Upper lobe of right lung (tissue), 1 donor: ENCODE measurements at regions not wholly inside any gene's neighbourhood (a gene's known extent, or its start where the extent isn't known, plus 50 kb on each side); places are given as distances from the start of the nearest gene placed in this dataset.

ENCODE experiments used
- ATAC-seq: fragments of 200-7000 bp; cut with Tn5 transposase; one replicate; pipeline ENCODE4 v1.9.1; 2020; ENCODE audit warnings: mild to moderate bottlenecking, moderate library complexity
- DNase-seq: peaks from one replicate; pipeline ENCODE4 v3.0.0-alpha.2; 2020
- H3K27ac ChIP-seq: fragments of 200-600 bp; one replicate; pipeline ENCODE4 v1.8.0; 2022
- H3K27me3 ChIP-seq: fragments of 200-600 bp; one replicate; pipeline ENCODE4 v1.8.0; 2022; ENCODE audit warnings: mild to moderate bottlenecking
- H3K36me3 ChIP-seq: fragments of 200-600 bp; one replicate; pipeline ENCODE4 v1.8.0; 2022
- H3K4me1 ChIP-seq: fragments of 200-600 bp; one replicate; pipeline ENCODE4 v1.8.0; 2022
- H3K4me3 ChIP-seq: fragments of 200-600 bp; one replicate; pipeline ENCODE4 v1.8.0; 2022; ENCODE audit warnings: mild to moderate bottlenecking
- H3K9me3 ChIP-seq: fragments of 200-600 bp; one replicate; pipeline ENCODE4 v1.8.0; 2022
- intact Hi-C: fragments of 100-400 bp; cut with DNase I; formaldehyde crosslinking; loops from one replicate; pipeline ENCODE4 v1.11.0; 2022
- TF ChIP-seq, protein P1 (sequence below): fragments of 200-600 bp; IDR thresholded peaks from one replicate; pipeline ENCODE4 v1.8.0; 2022; ENCODE audit warnings: antibody characterized with exemption
- donor health status: DM: no; HTN: yes; CAD: no; lungs with severe emphysema.

DNA sequence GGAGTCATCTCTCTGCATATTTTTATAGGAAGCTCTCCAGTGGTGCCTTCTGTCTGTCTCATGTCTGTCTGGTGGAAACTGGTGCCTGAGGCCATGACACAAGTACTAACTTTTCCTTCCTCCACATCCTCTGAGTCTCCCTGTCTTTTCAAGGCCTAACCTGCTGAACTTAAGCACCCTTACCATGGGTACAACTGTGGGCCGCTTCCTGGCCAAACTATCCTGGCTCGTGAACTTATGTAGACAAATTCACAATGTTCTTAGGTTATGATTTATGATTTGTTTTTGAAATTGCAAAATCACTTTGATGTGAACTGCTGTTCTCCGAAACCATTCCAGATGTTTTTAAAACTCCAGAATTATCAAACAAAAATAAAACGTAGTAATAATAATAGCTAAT, 804.5 kb upstream of the POU3F3 start:
- no peaks in the 10 kb centered on the region for H3K4me1 ChIP-seq
- H3K9me3 ChIP-seq = no peaks in the 10 kb centered on the region
- TF ChIP-seq, protein P1, sequence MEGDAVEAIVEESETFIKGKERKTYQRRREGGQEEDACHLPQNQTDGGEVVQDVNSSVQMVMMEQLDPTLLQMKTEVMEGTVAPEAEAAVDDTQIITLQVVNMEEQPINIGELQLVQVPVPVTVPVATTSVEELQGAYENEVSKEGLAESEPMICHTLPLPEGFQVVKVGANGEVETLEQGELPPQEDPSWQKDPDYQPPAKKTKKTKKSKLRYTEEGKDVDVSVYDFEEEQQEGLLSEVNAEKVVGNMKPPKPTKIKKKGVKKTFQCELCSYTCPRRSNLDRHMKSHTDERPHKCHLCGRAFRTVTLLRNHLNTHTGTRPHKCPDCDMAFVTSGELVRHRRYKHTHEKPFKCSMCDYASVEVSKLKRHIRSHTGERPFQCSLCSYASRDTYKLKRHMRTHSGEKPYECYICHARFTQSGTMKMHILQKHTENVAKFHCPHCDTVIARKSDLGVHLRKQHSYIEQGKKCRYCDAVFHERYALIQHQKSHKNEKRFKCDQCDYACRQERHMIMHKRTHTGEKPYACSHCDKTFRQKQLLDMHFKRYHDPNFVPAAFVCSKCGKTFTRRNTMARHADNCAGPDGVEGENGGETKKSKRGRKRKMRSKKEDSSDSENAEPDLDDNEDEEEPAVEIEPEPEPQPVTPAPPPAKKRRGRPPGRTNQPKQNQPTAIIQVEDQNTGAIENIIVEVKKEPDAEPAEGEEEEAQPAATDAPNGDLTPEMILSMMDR = no peak
- intact Hi-C loops = no loop called here
- H3K27ac ChIP-seq = no peak overlapping the region
- no peaks in the 10 kb centered on the region for H3K36me3 ChIP-seq
- ATAC-seq (no peak), DNase-seq (no peak)
- H3K27me3 ChIP-seq = no peaks in the 10 kb centered on the region
- H3K4me3 ChIP-seq = no peak overlapping the region

DNA sequence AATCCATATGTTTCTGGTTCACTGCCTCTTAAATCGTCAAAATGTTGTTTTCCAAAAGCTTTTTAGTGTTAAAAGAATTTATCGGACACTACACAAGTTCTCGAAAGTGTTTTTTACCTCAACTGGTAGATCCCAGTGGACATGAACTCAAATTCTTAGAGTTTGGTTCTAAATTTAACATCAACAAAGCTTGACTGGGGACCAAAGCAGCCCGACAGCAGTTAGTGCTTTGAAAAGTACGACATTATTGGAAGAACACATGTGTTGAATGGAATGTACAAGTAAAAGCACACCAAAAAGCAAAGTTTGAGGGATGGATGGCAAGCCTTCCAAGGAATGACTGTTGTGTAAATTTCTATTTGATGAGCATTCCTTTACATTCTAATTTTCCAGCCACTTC, 803.9 kb upstream of the POU3F3 start:
- Histone ChIP-seq H3K27me3 (no peaks in the 10 kb centered on the region), H3K4me1 (no peaks in the 10 kb centered on the region), H3K36me3 (no peaks in the 10 kb centered on the region), H3K4me3 (no peak overlapping the region), H3K27ac (no peak overlapping the region), H3K9me3 (no peaks in the 10 kb centered on the region)
- DNase-seq (no peak), ATAC-seq (no peak)
- intact Hi-C loops = no loop called here
- TF ChIP-seq, protein P1 = no peak

DNA sequence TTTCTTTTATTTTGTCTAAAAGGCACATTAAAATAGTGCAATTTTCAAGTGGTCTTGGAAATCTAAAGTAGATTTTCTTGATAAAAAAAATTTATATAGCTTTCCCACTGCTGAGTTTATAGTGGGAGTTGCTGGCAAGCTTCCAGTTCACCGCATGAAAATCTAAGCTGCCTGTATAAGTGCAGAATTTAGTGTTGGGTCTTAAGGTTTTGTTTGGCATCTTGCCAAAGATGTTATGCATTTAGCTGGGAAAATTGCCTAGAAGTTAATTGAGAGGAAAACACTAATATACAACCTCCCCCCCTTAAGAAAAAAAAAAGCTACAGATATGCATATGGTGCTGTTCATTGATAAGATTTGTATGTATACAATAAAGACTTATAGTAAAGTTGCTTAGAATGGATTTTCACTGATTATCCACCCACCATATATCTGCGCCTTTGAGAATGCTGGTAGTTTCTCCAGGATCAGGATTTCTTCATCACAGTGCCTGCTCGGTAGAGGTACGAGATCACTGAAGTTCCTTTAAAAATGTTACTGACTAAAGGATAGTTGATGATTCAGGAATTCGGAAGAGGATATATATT, 803.2 kb upstream of the POU3F3 start:
- Histone ChIP-seq H3K36me3 (no peaks in the 10 kb centered on the region), H3K9me3 (no peaks in the 10 kb centered on the region), H3K4me1 (no peaks in the 10 kb centered on the region), H3K4me3 (no peak overlapping the region), H3K27me3 (no peaks in the 10 kb centered on the region), H3K27ac (no peak overlapping the region)
- DNase-seq (no peak), ATAC-seq (no peak)
- intact Hi-C loops = no loop called here
- TF ChIP-seq, protein P1 = no peak

GRCh38 chr2:104051766-104052165, 802.1 kb upstream of the POU3F3 start:
- Histone ChIP-seq H3K36me3 (no peaks in the 10 kb centered on the region), H3K27me3 (no peaks in the 10 kb centered on the region), H3K4me1 (no peaks in the 10 kb centered on the region), H3K9me3 (no peaks in the 10 kb centered on the region), H3K4me3 (no peak overlapping the region), H3K27ac (no peak overlapping the region)
- no peak for ATAC-seq
- intact Hi-C loops = no loop called here
- DNase-seq = no peak
- TF ChIP-seq, protein P1 = no peak

DNA sequence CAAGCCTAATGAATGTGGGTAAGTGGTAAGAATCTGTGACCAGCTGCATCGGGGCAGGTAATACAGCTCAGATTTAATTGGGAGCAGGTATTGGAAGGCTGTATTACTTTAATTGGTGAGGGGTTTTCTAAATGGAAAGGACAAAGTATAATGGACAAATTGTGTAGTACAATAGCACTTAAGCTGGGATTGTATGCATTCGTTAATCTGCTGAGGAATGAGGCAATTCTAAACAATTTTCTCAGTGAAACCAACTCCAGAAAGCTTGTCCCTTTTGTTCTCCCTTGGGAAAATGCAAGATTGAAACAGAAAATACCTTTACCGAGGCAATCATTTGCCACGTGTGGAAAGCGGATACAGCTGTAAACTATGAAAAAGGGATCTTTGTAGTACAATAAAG, 801.6 kb upstream of the POU3F3 start:
- no peak for ATAC-seq
- H3K9me3 ChIP-seq = no peaks in the 10 kb centered on the region
- H3K4me3 ChIP-seq = no peak overlapping the region
- intact Hi-C loops = no loop called here
- H3K27me3 ChIP-seq = no peaks in the 10 kb centered on the region
- H3K27ac ChIP-seq = no peak overlapping the region
- no peaks in the 10 kb centered on the region for H3K36me3 ChIP-seq
- no peak for DNase-seq
- TF ChIP-seq, protein P1 = no peak
- no peaks in the 10 kb centered on the region for H3K4me1 ChIP-seq

DNA sequence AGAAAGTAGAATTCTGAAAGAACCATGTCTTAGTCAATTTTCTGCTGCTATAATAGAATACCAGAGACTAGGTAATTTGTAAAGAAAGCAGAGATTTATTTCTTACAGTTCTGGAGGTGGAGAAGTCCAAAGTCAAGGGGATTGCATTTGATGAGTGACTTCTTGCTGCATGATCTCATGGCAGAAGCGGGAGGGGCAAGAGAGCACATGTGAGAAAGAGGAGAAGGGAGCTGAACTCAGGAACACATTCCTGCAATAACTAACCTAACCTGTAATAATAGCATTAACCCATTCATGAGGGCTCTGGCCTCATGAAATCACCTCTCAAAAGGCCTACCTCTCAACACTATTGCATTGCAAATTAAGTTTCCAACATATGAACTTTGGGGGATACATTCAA, 797.5 kb upstream of the POU3F3 start:
- DNase-seq = no peak
- intact Hi-C loops = no loop called here
- no peak overlapping the region for H3K27ac ChIP-seq
- H3K4me3 ChIP-seq = no peak overlapping the region
- TF ChIP-seq, protein P1 = no peak
- no peaks in the 10 kb centered on the region for H3K36me3 ChIP-seq
- H3K9me3 ChIP-seq = no peaks in the 10 kb centered on the region
- no peak for ATAC-seq
- no peaks in the 10 kb centered on the region for H3K27me3 ChIP-seq
- no peaks in the 10 kb centered on the region for H3K4me1 ChIP-seq
